ENCODE measurements at regions not wholly inside any gene's neighbourhood (a gene's known extent, or its start where the extent isn't known, plus 50 kb on each side); places are given as distances from the start of the nearest gene placed in this dataset.

GRCh38 chr1:84086189-84086588 is 57.9 kb upstream of the PRKACB start:
- 90 to 97% (median 94%) methylated on average over 5 of the region's 5 CpGs for WGBS, 4 donors
- DNase-seq = no peak
- intact Hi-C loops (cut with DNase I) = no loop called here

DNA sequence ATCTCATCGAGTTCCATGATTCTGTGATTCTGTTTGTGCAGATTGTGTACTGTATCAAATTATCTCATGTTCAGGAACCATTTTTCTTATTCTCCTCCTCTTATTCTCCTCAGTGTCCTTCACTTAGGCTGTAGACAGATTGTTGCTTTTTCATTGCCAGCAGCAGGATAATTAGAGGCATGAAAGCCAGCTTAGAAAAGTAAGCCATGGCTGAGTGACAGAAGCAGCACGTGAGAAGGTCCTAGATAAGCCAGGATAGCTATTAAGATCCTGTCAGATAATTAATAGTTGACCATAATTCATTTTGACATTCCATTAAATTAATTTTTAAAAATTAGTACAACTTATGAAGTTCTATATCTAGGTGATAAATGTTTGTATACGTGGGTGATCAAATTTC is 60.8 kb upstream of the PRKACB start:
- intact Hi-C loops (cut with DNase I) = no loop called here
- WGBS, 4 donors = 39 to 55% (median 45%) methylated on average over 3 of the region's 3 CpGs
- Histone ChIP-seq H3K4me1 (replicated peaks in 1 of 2) (peaks cover 0 to 21% of the 10 kb centered on the region in 2 donors), H3K9me3 (replicated peaks in 1 of 3) (no peaks in the 10 kb centered on the region), H3K27me3 (no peaks in the 10 kb centered on the region), H3K36me3 (replicated peaks in 1 of 2) (no peaks in the 10 kb centered on the region), H3K4me3 (no peak overlapping the region), H3K27ac (no peak overlapping the region)
- TF ChIP-seq CTCF (IDR thresholded peaks at IDR 0.05) = no peak
- no peak for TF ChIP-seq POLR2A (IDR thresholded peaks at IDR 0.05)
- peak in 1 of 7 donors; percentile 2 for DNase-seq

More at GRCh38 chr1:84086189-84086588, 57.9 kb upstream of the PRKACB start:
- Histone ChIP-seq H3K4me1 (replicated peaks in 1 of 2) (peaks cover 0 to 8% of the 10 kb centered on the region in 2 donors), H3K27ac (no peak overlapping the region), H3K27me3 (no peaks in the 10 kb centered on the region), H3K9me3 (replicated peaks in 1 of 3) (no peaks in the 10 kb centered on the region), H3K4me3 (no peak overlapping the region), H3K36me3 (replicated peaks in 1 of 2) (no peaks in the 10 kb centered on the region)
- no peak for TF ChIP-seq POLR2A (IDR thresholded peaks at IDR 0.05)
- TF ChIP-seq CTCF (IDR thresholded peaks at IDR 0.05) = no peak

- WGBS, 4 donors = 37 to 56% (median 50%) methylated on average over 5 of the region's 5 CpGs
Observed at GRCh38 chr1:84078842-84079202, 65.2 kb upstream of the PRKACB start.

GRCh38 chr1:84078108-84078841 is 65.8 kb upstream of the PRKACB start:
- intact Hi-C loops (cut with DNase I) = no loop called here
- no peak for TF ChIP-seq POLR2A (IDR thresholded peaks at IDR 0.05)
- no peak for TF ChIP-seq CTCF (IDR thresholded peaks at IDR 0.05)
- peak; percentile 6 to 51 (median 34) for DNase-seq
- Histone ChIP-seq H3K9me3 (replicated peaks in 1 of 3) (no peaks in the 10 kb centered on the region), H3K27ac (peak overlapping the region; percentile 15 to 96 (median 86)), H3K4me1 (replicated peaks in 1 of 2) (peaks cover 0 to 18% of the 10 kb centered on the region in 2 donors), H3K4me3 (peak overlapping the region; percentile 26 to 91 (median 74)), H3K27me3 (no peaks in the 10 kb centered on the region), H3K36me3 (replicated peaks in 1 of 2) (no peaks in the 10 kb centered on the region)
- WGBS, 4 donors = 0 to 1% (median 0%) methylated on average over 12 to 61 of the region's 61 CpGs

More at GRCh38 chr1:84078842-84079202, 65.2 kb upstream of the PRKACB start:
- Histone ChIP-seq H3K27me3 (no peaks in the 10 kb centered on the region), H3K4me1 (replicated peaks in 1 of 2) (peaks cover 0 to 21% of the 10 kb centered on the region in 2 donors), H3K4me3 (peak overlapping the region in 2 of 4 donors; percentile 88 to 91), H3K36me3 (replicated peaks in 1 of 2) (no peaks in the 10 kb centered on the region), H3K9me3 (replicated peaks in 1 of 3) (no peaks in the 10 kb centered on the region), H3K27ac (peak overlapping the region in 2 of 5 donors; percentile 93 to 96)
- no peak for DNase-seq
- intact Hi-C loops (cut with DNase I) = no loop called here
- TF ChIP-seq POLR2A (IDR thresholded peaks at IDR 0.05) = no peak
- no peak for TF ChIP-seq CTCF (IDR thresholded peaks at IDR 0.05)

All from adrenal gland (tissue), 9 donors.